ENCODE measurements at regions not wholly inside any gene's neighbourhood (a gene's known extent, or its start where the extent isn't known, plus 50 kb on each side); places are given as distances from the start of the nearest gene placed in this dataset.

DNA sequence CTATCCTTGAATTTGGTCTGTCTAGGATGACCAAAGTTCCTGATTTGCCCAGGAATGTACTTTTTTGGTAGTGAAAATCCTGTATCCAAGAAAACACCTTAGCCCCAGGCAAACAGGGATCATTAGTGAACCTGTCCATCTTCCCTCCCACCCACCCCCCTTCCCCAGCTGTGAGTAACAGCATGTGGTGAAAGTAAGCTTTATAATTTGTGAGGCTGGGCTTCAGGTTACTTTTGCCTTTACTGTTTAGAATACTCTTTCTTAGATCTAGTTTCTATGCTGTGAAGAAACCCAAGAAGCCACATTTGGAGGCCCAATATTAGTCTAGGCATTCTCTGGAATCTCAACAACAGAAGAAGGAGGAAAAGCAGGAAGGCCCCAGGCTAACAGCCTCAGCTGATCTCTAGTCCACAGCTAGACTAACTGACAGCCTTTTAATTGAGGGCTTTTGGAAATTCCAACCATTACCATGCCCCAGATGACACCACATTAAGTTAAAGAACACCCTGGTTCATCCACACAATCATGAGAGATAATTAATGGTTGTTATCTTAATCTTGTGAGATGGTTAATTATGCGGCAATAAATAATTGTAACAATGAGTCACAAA, 703.0 kb upstream of the NUDT12 start:
- Histone ChIP-seq H3T11ph (ENCODE audit: low read length) (no peak overlapping the region), H3K9me3 (ENCODE audit: control insufficient read depth, low read depth, low read length) (no peaks in the 10 kb centered on the region), H3K27me3 (ENCODE audit: insufficient read depth, low read length) (no peaks in the 10 kb centered on the region), H4K20me1 (ENCODE audit: control insufficient read depth, insufficient read depth, insufficient read length) (no peaks in the 10 kb centered on the region), H3K4me1 (ENCODE audit: insufficient read depth, low read length) (no peaks in the 10 kb centered on the region), H3K79me1 (ENCODE audit: insufficient read depth, low read depth, low read length, poor library complexity, severe bottlenecking) (no peaks in the 10 kb centered on the region), H2BK12ac (ENCODE audit: insufficient read length, low read depth, low read length) (no peak overlapping the region), H2BK20ac (ENCODE audit: low read depth, low read length, poor library complexity, severe bottlenecking) (no peak overlapping the region), H3K27ac (ENCODE audit: insufficient read length, low read depth, low read length) (no peak overlapping the region), H3K56ac (ENCODE audit: insufficient read length, low read depth, low read length) (no peak overlapping the region), H3K79me2 (ENCODE audit: insufficient read depth, low read length) (no peaks in the 10 kb centered on the region), H2AFZ (ENCODE audit: low read length) (no peak overlapping the region), H2AK5ac (ENCODE audit: insufficient read length, low read length) (no peak overlapping the region), H3K9ac (ENCODE audit: extremely low read depth, insufficient read length, low read length) (no peak overlapping the region), H2BK120ac (ENCODE audit: low read depth, low read length, poor library complexity, severe bottlenecking) (no peak overlapping the region), H3K23ac (ENCODE audit: insufficient read length, low read depth, low read length) (no peak overlapping the region), H2BK5ac (ENCODE audit: insufficient read length, low read length) (no peak overlapping the region), H3K4ac (ENCODE audit: low read depth, low read length) (no peak overlapping the region), H2BK15ac (ENCODE audit: low read depth, low read length) (no peak overlapping the region), H3K23me2 (ENCODE audit: insufficient read length, low read depth, low read length, poor library complexity, severe bottlenecking) (no peaks in the 10 kb centered on the region), H3K14ac (ENCODE audit: insufficient read depth, low read length) (no peak overlapping the region), H4K8ac (replicated peaks; ENCODE audit: insufficient read length, low read depth, low read length) (no peak overlapping the region), H4K5ac (ENCODE audit: insufficient read length, low read depth, low read length) (no peak overlapping the region), H3K18ac (ENCODE audit: insufficient read length, low read depth, low read length) (no peak overlapping the region), H3K4me2 (ENCODE audit: insufficient read depth, insufficient read length, low read length) (no peak overlapping the region), H4K91ac (ENCODE audit: insufficient read length, low read depth, low read length) (no peak overlapping the region)
- H3K9me3 Mint-ChIP-seq, result no peaks in the 10 kb centered on the region
- TF ChIP-seq, protein P1, sequence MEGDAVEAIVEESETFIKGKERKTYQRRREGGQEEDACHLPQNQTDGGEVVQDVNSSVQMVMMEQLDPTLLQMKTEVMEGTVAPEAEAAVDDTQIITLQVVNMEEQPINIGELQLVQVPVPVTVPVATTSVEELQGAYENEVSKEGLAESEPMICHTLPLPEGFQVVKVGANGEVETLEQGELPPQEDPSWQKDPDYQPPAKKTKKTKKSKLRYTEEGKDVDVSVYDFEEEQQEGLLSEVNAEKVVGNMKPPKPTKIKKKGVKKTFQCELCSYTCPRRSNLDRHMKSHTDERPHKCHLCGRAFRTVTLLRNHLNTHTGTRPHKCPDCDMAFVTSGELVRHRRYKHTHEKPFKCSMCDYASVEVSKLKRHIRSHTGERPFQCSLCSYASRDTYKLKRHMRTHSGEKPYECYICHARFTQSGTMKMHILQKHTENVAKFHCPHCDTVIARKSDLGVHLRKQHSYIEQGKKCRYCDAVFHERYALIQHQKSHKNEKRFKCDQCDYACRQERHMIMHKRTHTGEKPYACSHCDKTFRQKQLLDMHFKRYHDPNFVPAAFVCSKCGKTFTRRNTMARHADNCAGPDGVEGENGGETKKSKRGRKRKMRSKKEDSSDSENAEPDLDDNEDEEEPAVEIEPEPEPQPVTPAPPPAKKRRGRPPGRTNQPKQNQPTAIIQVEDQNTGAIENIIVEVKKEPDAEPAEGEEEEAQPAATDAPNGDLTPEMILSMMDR (conservative IDR thresholded peaks at IDR 0.05), result no peak
- no peak overlapping the region for H3K27ac Mint-ChIP-seq
- H3K36me3 Mint-ChIP-seq (ENCODE audit: insufficient read depth in 1 of 3, low read depth in 3 of 3), result no peaks in the 10 kb centered on the region
- no peak overlapping the region for H3K4me3 Mint-ChIP-seq
- H3K27me3 Mint-ChIP-seq (ENCODE audit: low read depth), result no peaks in the 10 kb centered on the region
- no CpG with 5 or more reads among the region's 1 CpG for WGBS (ENCODE audit: extremely low coverage, insufficient read length, low lambda C conversion rate)
- H3K4me1 Mint-ChIP-seq, result peaks cover 10% of the 10 kb centered on the region in 2 experiments
- DNase-seq, result no peak
